Upper lobe of left lung (tissue), 6 donors: ENCODE measurements at regions not wholly inside any gene's neighbourhood (a gene's known extent, or its start where the extent isn't known, plus 50 kb on each side); places are given as distances from the start of the nearest gene placed in this dataset.

ENCODE experiments used
- ATAC-seq, 2 donors: fragments of 200-7000 bp; cut with Tn5 transposase; one replicate each; pipeline ENCODE4 v1.9.1; 2022; ENCODE audit warnings: mild to moderate bottlenecking in 2 of 2, moderate library complexity in 2 of 2; ENCODE audit not compliant: low FRiP score in 2 of 2
- DNase-seq, 2 donors: peaks; one replicate each; pipeline ENCODE4 v3.0.0-alpha.2; 2019 to 2020
- H3K27ac ChIP-seq, 4 donors: fragments of 200-600 bp; sonication (generic); one replicate each; pipeline ENCODE4 v1.5.1; 2016 to 2019
- H3K27me3 ChIP-seq, 4 donors: fragments of 200-600 bp; sonication (generic); one replicate each; pipeline ENCODE4 v1.5.1; 2017 to 2019
- H3K36me3 ChIP-seq, 4 donors: fragments of 200-600 bp; sonication (generic); one replicate each; pipeline ENCODE4 v1.5.1; 2016 to 2019
- H3K4me1 ChIP-seq, 4 donors: fragments of 200-600 bp; sonication (generic); one replicate each; pipeline ENCODE4 v1.5.1; 2018 to 2019
- H3K4me3 ChIP-seq, 4 donors: fragments of 200-600 bp; sonication (generic); one replicate each; pipeline ENCODE4 v1.5.1; 2017 to 2019; ENCODE audit warnings: mild to moderate bottlenecking in 2 of 4, moderate library complexity in 1 of 4
- H3K9me3 ChIP-seq, 4 donors: fragments of 200-600 bp; sonication (generic); one replicate each; pipeline ENCODE4 v1.5.1; 2018 to 2019
- CTCF ChIP-seq, 6 experiments: fragments of 450-650 bp in 4 of 6; fragments of 200-600 bp in 2 of 6; sonication (generic) in 2 of 6; IDR thresholded peaks; one replicate each; pipeline ENCODE4 v1.5.1; 2016 to 2019; ENCODE audit warnings: antibody characterized with exemption in 6 of 6
- EP300 ChIP-seq, 4 donors: sonication (generic); formaldehyde crosslinking; IDR thresholded peaks; one replicate each; pipeline ENCODE4 v1.5.1; 2017; ENCODE audit warnings: antibody characterized with exemption in 4 of 4, control low read depth in 2 of 4
- POLR2A ChIP-seq, 4 donors: fragments of 450-650 bp; IDR thresholded peaks; one replicate each; pipeline ENCODE4 v1.5.1; 2016 to 2017; ENCODE audit warnings: antibody characterized with exemption in 4 of 4, mild to moderate bottlenecking in 2 of 4
- POLR2AphosphoS5 ChIP-seq, 2 donors: sonication (generic); formaldehyde crosslinking; IDR thresholded peaks; one replicate each; pipeline ENCODE4 v1.5.1; 2017; ENCODE audit warnings: antibody characterized with exemption in 2 of 2
- WGBS, 2 donors: methylation state at CpG; one replicate each; pipeline ENCODE4 v1.1.5; 2017 to 2018; 5-methylcytosine and 5-hydroxymethylcytosine counted together
- donor health status: DM: no; HTN: no; CAD: no; lungs with moderate emphysema.
- donor health status: DM: no; HTN: yes; CAD: no; lungs with severe emphysema.

DNA sequence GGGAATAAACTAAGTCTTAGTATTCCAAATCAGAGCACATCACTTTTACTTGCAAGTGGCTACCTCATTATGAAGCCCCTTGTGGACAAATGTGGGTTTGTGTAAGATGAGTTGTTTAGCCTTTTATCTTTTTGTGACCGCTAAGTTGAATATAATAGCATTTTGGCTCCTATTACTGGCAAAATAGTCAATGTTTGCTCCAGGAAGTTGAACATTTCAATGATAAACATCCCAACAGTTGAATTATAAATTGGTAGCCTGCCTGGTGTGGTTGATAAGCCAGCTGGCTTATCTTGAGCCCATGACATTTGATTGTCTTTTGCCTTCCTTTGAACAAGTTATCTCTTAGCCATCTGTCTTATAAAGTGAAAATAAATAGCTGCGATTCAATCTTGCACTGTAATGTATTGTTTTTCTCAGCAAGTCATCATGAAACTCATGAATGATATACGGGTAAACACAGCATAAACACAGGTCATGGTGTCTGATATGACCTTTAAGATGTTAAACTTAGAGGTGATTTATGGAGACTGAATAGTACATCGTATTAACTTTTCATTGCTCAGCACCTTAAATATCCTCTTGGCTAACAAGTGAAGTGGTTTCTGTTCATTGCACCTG lies 338.4 kb downstream of the SOCS6 start:
- no peak for DNase-seq
- Histone ChIP-seq H3K4me3 (no peak overlapping the region), H3K9me3 (no peaks in the 10 kb centered on the region), H3K36me3 (no peaks in the 10 kb centered on the region), H3K27ac (no peak overlapping the region), H3K27me3 (no peaks in the 10 kb centered on the region), H3K4me1 (no peaks in the 10 kb centered on the region)
- WGBS, 2 donors = 30 to 48% methylated on average over 4 of the region's 4 CpGs
- TF ChIP-seq POLR2AphosphoS5 (IDR thresholded peaks at IDR 0.05) (no peak), CTCF (IDR thresholded peaks at IDR 0.05) (no peak), EP300 (IDR thresholded peaks at IDR 0.05) (no peak), POLR2A (IDR thresholded peaks at IDR 0.05) (no peak)
- no peak for ATAC-seq

DNA sequence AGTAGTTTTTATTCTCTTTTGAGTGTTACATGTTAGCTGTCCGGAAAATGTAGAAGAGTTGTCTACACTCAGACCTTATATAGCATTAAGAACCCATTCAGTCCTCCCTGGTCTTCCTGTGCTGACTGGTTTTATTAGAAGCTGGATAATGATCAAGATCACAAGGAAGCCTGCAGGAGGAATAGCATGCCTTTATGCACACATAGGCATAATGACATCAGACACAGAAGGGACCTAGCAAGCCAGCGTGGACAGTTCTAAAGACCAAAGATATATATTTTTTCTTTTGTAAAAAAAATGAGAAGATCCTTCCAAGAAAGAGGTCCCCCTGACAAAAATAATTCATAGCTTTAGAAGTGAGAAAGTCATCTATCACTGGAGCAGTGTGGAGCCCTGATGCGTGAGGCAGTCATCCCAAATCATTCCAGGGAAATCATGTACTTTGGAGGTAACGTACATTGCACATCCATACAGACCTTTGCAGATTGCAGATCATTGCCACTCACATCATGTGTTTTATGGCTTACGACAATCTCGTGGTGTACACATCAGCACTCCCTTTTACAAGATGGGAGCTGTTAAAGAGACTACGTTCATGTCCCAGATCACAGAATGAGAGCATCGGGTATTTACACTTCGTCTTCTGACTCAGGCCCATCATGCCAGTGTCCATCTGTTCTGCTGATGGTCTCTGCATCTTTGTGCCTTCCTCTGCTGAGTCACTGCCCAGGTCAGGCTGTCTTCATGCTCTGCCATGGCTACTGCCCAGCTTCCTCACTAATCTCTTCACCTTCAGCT lies 334.0 kb downstream of the SOCS6 start:
- Histone ChIP-seq H3K4me3 (no peak overlapping the region), H3K9me3 (no peaks in the 10 kb centered on the region), H3K4me1 (no peaks in the 10 kb centered on the region), H3K27ac (no peak overlapping the region), H3K27me3 (no peaks in the 10 kb centered on the region), H3K36me3 (no peaks in the 10 kb centered on the region)
- DNase-seq (no peak), ATAC-seq (no peak)
- TF ChIP-seq POLR2AphosphoS5 (IDR thresholded peaks at IDR 0.05) = no peak
- TF ChIP-seq POLR2A (IDR thresholded peaks at IDR 0.05) = no peak
- TF ChIP-seq CTCF (IDR thresholded peaks at IDR 0.05) = no peak
- TF ChIP-seq EP300 (IDR thresholded peaks at IDR 0.05) = no peak
- 80 to 83% methylated on average over 9 of the region's 9 CpGs for WGBS, 2 donors

DNA sequence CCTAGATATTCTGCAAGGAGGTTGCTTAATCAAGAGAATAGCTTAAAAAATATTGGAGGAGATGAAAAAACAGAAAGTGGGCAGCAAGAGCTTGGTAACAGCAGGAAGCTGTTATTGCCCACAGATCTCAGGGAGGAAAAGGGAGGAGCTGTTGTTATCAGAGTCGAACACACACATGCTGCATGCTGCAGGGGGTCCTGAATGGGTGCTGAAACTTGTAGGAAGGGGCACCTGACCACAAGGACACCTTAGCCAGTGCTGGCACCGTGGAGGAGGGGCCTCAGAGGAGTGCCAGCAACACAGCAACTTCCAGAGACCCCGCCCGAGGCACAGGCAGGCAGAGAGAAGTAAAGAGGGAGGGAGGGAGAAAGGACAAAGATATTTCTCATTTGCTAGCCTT lies 332.9 kb downstream of the SOCS6 start:
- Histone ChIP-seq H3K4me3 (no peak overlapping the region), H3K27ac (no peak overlapping the region), H3K4me1 (no peaks in the 10 kb centered on the region), H3K27me3 (no peaks in the 10 kb centered on the region), H3K9me3 (no peaks in the 10 kb centered on the region), H3K36me3 (no peaks in the 10 kb centered on the region)
- 24 to 26% methylated on average over 4 of the region's 4 CpGs for WGBS, 2 donors
- no peak for DNase-seq
- ATAC-seq = no peak
- TF ChIP-seq CTCF (IDR thresholded peaks at IDR 0.05) (no peak), EP300 (IDR thresholded peaks at IDR 0.05) (no peak), POLR2A (IDR thresholded peaks at IDR 0.05) (no peak), POLR2AphosphoS5 (IDR thresholded peaks at IDR 0.05) (no peak)

- H3K36me3 ChIP-seq = no peaks in the 10 kb centered on the region
- ATAC-seq (no peak), DNase-seq (no peak)
- 58 to 70% methylated on average over 2 of the region's 2 CpGs for WGBS, 2 donors
- no peak overlapping the region for H3K27ac ChIP-seq
- H3K4me1 ChIP-seq = no peaks in the 10 kb centered on the region
- no peak overlapping the region for H3K4me3 ChIP-seq
- H3K27me3 ChIP-seq = no peaks in the 10 kb centered on the region
- H3K9me3 ChIP-seq = no peaks in the 10 kb centered on the region
- no peak for TF ChIP-seq CTCF (IDR thresholded peaks at IDR 0.05)
- TF ChIP-seq POLR2AphosphoS5 (IDR thresholded peaks at IDR 0.05) = no peak
- no peak for TF ChIP-seq EP300 (IDR thresholded peaks at IDR 0.05)
- no peak for TF ChIP-seq POLR2A (IDR thresholded peaks at IDR 0.05)
Measured at GRCh38 chr18:70620837-70621612, 332.2 kb downstream of the SOCS6 start.
